ENCODE measurements at regions not wholly inside any gene's neighbourhood (a gene's known extent, or its start where the extent isn't known, plus 50 kb on each side); places are given as distances from the start of the nearest gene placed in this dataset.

DNA sequence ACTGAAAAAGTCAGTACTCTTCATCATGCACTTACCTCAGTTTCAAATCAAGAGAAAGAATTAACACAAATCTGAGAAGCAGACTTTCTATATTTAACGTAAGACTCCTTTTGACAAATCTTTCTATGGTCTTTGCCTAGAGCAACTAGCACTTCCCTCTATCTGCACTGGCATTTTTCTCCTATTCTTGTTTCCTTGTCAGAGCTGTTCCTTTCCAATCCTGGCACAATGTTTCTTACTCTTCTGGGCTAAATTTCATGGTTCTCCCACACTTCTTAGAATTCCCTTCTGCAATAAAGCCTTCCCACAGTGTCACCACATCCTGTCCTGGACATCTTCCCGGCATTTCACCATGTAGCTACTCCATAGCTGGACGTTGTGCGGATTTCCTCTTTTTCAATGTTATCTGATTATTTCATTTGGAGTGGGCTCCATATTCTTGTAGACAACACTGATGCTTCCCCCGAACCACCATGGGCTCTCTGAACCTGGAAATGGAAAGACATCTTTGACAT lies 144.7 kb upstream of the CTNNA2 start (continued):
- TF ChIP-seq, protein P1, sequence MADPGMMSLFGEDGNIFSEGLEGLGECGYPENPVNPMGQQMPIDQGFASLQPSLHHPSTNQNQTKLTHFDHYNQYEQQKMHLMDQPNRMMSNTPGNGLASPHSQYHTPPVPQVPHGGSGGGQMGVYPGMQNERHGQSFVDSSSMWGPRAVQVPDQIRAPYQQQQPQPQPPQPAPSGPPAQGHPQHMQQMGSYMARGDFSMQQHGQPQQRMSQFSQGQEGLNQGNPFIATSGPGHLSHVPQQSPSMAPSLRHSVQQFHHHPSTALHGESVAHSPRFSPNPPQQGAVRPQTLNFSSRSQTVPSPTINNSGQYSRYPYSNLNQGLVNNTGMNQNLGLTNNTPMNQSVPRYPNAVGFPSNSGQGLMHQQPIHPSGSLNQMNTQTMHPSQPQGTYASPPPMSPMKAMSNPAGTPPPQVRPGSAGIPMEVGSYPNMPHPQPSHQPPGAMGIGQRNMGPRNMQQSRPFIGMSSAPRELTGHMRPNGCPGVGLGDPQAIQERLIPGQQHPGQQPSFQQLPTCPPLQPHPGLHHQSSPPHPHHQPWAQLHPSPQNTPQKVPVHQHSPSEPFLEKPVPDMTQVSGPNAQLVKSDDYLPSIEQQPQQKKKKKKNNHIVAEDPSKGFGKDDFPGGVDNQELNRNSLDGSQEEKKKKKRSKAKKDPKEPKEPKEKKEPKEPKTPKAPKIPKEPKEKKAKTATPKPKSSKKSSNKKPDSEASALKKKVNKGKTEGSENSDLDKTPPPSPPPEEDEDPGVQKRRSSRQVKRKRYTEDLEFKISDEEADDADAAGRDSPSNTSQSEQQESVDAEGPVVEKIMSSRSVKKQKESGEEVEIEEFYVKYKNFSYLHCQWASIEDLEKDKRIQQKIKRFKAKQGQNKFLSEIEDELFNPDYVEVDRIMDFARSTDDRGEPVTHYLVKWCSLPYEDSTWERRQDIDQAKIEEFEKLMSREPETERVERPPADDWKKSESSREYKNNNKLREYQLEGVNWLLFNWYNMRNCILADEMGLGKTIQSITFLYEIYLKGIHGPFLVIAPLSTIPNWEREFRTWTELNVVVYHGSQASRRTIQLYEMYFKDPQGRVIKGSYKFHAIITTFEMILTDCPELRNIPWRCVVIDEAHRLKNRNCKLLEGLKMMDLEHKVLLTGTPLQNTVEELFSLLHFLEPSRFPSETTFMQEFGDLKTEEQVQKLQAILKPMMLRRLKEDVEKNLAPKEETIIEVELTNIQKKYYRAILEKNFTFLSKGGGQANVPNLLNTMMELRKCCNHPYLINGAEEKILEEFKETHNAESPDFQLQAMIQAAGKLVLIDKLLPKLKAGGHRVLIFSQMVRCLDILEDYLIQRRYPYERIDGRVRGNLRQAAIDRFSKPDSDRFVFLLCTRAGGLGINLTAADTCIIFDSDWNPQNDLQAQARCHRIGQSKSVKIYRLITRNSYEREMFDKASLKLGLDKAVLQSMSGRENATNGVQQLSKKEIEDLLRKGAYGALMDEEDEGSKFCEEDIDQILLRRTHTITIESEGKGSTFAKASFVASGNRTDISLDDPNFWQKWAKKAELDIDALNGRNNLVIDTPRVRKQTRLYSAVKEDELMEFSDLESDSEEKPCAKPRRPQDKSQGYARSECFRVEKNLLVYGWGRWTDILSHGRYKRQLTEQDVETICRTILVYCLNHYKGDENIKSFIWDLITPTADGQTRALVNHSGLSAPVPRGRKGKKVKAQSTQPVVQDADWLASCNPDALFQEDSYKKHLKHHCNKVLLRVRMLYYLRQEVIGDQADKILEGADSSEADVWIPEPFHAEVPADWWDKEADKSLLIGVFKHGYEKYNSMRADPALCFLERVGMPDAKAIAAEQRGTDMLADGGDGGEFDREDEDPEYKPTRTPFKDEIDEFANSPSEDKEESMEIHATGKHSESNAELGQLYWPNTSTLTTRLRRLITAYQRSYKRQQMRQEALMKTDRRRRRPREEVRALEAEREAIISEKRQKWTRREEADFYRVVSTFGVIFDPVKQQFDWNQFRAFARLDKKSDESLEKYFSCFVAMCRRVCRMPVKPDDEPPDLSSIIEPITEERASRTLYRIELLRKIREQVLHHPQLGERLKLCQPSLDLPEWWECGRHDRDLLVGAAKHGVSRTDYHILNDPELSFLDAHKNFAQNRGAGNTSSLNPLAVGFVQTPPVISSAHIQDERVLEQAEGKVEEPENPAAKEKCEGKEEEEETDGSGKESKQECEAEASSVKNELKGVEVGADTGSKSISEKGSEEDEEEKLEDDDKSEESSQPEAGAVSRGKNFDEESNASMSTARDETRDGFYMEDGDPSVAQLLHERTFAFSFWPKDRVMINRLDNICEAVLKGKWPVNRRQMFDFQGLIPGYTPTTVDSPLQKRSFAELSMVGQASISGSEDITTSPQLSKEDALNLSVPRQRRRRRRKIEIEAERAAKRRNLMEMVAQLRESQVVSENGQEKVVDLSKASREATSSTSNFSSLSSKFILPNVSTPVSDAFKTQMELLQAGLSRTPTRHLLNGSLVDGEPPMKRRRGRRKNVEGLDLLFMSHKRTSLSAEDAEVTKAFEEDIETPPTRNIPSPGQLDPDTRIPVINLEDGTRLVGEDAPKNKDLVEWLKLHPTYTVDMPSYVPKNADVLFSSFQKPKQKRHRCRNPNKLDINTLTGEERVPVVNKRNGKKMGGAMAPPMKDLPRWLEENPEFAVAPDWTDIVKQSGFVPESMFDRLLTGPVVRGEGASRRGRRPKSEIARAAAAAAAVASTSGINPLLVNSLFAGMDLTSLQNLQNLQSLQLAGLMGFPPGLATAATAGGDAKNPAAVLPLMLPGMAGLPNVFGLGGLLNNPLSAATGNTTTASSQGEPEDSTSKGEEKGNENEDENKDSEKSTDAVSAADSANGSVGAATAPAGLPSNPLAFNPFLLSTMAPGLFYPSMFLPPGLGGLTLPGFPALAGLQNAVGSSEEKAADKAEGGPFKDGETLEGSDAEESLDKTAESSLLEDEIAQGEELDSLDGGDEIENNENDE (IDR thresholded peaks at IDR 0.05; ENCODE audit: insufficient replicate concordance, low read length): no peak
- TF ChIP-seq BACH1 (IDR thresholded peaks at IDR 0.05; ENCODE audit: low read length) (no peak), NANOG (IDR thresholded peaks at IDR 0.05; ENCODE audit: insufficient read depth, low read depth, low read length, poor library complexity, severe bottlenecking) (no peak), SRF (IDR thresholded peaks at IDR 0.05; ENCODE audit: low read depth, low read length) (no peak)

Data from H1 (cell line).